ENCODE measurements at regions not wholly inside any gene's neighbourhood (a gene's known extent, or its start where the extent isn't known, plus 50 kb on each side); places are given as distances from the start of the nearest gene placed in this dataset.

GRCh38 chr18:55968550-55968949 is 380.6 kb upstream of the TCF4 start:
- TF ChIP-seq, protein P1, sequence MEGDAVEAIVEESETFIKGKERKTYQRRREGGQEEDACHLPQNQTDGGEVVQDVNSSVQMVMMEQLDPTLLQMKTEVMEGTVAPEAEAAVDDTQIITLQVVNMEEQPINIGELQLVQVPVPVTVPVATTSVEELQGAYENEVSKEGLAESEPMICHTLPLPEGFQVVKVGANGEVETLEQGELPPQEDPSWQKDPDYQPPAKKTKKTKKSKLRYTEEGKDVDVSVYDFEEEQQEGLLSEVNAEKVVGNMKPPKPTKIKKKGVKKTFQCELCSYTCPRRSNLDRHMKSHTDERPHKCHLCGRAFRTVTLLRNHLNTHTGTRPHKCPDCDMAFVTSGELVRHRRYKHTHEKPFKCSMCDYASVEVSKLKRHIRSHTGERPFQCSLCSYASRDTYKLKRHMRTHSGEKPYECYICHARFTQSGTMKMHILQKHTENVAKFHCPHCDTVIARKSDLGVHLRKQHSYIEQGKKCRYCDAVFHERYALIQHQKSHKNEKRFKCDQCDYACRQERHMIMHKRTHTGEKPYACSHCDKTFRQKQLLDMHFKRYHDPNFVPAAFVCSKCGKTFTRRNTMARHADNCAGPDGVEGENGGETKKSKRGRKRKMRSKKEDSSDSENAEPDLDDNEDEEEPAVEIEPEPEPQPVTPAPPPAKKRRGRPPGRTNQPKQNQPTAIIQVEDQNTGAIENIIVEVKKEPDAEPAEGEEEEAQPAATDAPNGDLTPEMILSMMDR (IDR thresholded peaks at IDR 0.05) = no peak
- TF ChIP-seq EZH2 (IDR thresholded peaks at IDR 0.05) (no peak), EZH2phosphoT487 (IDR thresholded peaks at IDR 0.05) (no peak)
